GM23338 (cell line): ENCODE measurements at regions not wholly inside any gene's neighbourhood (a gene's known extent, or its start where the extent isn't known, plus 50 kb on each side); places are given as distances from the start of the nearest gene placed in this dataset.
"Not testable (repeated sequence)": the region's sequence is repeated elsewhere in the genome, so short reads cannot be mapped to it uniquely, and the experiment has no call there.

Source experiments
- ATAC-seq: fragments of 200-7000 bp; cut with Tn5 transposase; 3 replicates; pipeline ENCODE4 v1.9.1; 2020
- DNase-seq: peaks from one replicate; pipeline ENCODE4 v3.0.0-alpha.2; 2015; ENCODE audit warnings: low spot score
- H2AFZ ChIP-seq: fragments of 200-600 bp; sonication (generic); 2 replicates; pipeline ENCODE4 v1.8.0; 2016; ENCODE audit warnings: antibody characterized with exemption, mild to moderate bottlenecking, moderate library complexity
- H3F3A ChIP-seq: fragments of 200-600 bp; sonication (generic); replicated peaks from 2 replicates; pipeline ENCODE4 v1.8.0; 2017; ENCODE audit warnings: antibody characterized with exemption, mixed run types, low read depth
- H3K27ac ChIP-seq: fragments of 200-600 bp; sonication (generic); 2 replicates; pipeline ENCODE4 v1.6.1; 2016; ENCODE audit warnings: low read depth
- H3K27me3 ChIP-seq: fragments of 200-600 bp; sonication (generic); 2 replicates; pipeline ENCODE4 v1.8.0; 2016; ENCODE audit warnings: mild to moderate bottlenecking, mixed run types, moderate library complexity; ENCODE audit not compliant: insufficient read depth
- H3K36me3 ChIP-seq: fragments of 200-600 bp; sonication (generic); 2 replicates; pipeline ENCODE4 v1.8.0; 2016; ENCODE audit warnings: mild to moderate bottlenecking; ENCODE audit not compliant: insufficient read depth
- H3K4me1 ChIP-seq: fragments of 200-600 bp; sonication (generic); 2 replicates; pipeline ENCODE4 v1.8.0; 2016; ENCODE audit warnings: mild to moderate bottlenecking, moderate library complexity; ENCODE audit not compliant: insufficient read depth
- H3K4me2 ChIP-seq: fragments of 200-600 bp; sonication (generic); 2 replicates; pipeline ENCODE4 v1.7.1; 2017; ENCODE audit warnings: mixed run types
- H3K4me3 ChIP-seq: fragments of 200-600 bp; sonication (generic); 2 replicates; pipeline ENCODE4 v1.6.1; 2016; ENCODE audit warnings: mixed run types
- H3K79me2 ChIP-seq: fragments of 200-600 bp; sonication (generic); replicated peaks from 2 replicates; pipeline ENCODE4 v1.8.0; 2017; ENCODE audit warnings: mild to moderate bottlenecking; ENCODE audit not compliant: insufficient read depth
- H3K9me2 ChIP-seq: fragments of 200-600 bp; sonication (generic); 2 replicates; pipeline ENCODE4 v1.8.0; 2017; ENCODE audit not compliant: insufficient read depth
- H4K20me1 ChIP-seq: fragments of 200-600 bp; sonication (generic); replicated peaks from 2 replicates; pipeline ENCODE4 v1.8.0; 2017; ENCODE audit warnings: mild to moderate bottlenecking; ENCODE audit not compliant: insufficient read depth
- H3K27ac Mint-ChIP-seq: 2 replicates; pipeline ENCODE4 v1.8.0; 2020; ENCODE audit warnings: inconsistent platforms, mild to moderate bottlenecking, moderate library complexity, mixed read lengths
- H3K27me3 Mint-ChIP-seq: 3 replicates; pipeline ENCODE4 v1.8.0; 2022; ENCODE audit warnings: low read depth, mild to moderate bottlenecking, moderate library complexity, mixed read lengths, inconsistent platforms; ENCODE audit not compliant: insufficient read depth, poor library complexity
- H3K36me3 Mint-ChIP-seq: 3 replicates; pipeline ENCODE4 v1.8.0; 2021; ENCODE audit warnings: low read depth, mild to moderate bottlenecking, inconsistent platforms, moderate library complexity, mixed read lengths
- H3K4me1 Mint-ChIP-seq: 3 replicates; pipeline ENCODE4 v1.8.0; 2020; ENCODE audit warnings: mild to moderate bottlenecking, inconsistent platforms, mixed read lengths
- H3K4me3 Mint-ChIP-seq: 3 replicates; pipeline ENCODE4 v1.8.0; 2021; ENCODE audit warnings: moderate library complexity, mild to moderate bottlenecking, inconsistent platforms, mixed read lengths
- H3K9me3 Mint-ChIP-seq: 3 replicates; pipeline ENCODE4 v1.8.0; 2020; ENCODE audit warnings: moderate library complexity, mild to moderate bottlenecking, inconsistent platforms, mixed read lengths
- CREB1 ChIP-seq: fragments of 250-450 bp; sonication (Bioruptor Pico); IDR thresholded peaks from 2 replicates; pipeline ENCODE4 v1.5.0; 2020; ENCODE audit warnings: low read depth, mild to moderate bottlenecking, moderate library complexity
- CTCF ChIP-seq, 2 experiments: fragments of 200-600 bp in 1 of 2; sonication (generic) in 1 of 2; conservative IDR thresholded peaks; 2 replicates each; pipeline versions ENCODE4 v1.5.1 to v1.6.1; 2016 to 2017; ENCODE audit warnings: antibody characterized with exemption in 2 of 2, low read depth in 2 of 2, mild to moderate bottlenecking in 2 of 2, moderate library complexity in 1 of 2
- EZH2 ChIP-seq: fragments of 200-600 bp; sonication (generic); IDR thresholded peaks from one replicate; pipeline ENCODE4 v1.8.0; 2017; ENCODE audit warnings: antibody characterized with exemption, mild to moderate bottlenecking, low read depth; ENCODE audit not compliant: unreplicated experiment
- JUNB ChIP-seq: IDR thresholded peaks from one replicate; pipeline ENCODE4 v1.6.1; 2016; ENCODE audit warnings: antibody characterized with exemption; ENCODE audit not compliant: unreplicated experiment
- STAT1 ChIP-seq: IDR thresholded peaks from one replicate; pipeline ENCODE4 v1.6.1; 2016; ENCODE audit warnings: antibody characterized with exemption; ENCODE audit not compliant: unreplicated experiment
- ZNF114 ChIP-seq: fragments of 250-450 bp; sonication (Bioruptor Pico); IDR thresholded peaks from 2 replicates; pipeline ENCODE4 v1.5.0; 2020; ENCODE audit warnings: mild to moderate bottlenecking, moderate library complexity
- ZNF331 ChIP-seq: fragments of 250-450 bp; sonication (Bioruptor Pico); IDR thresholded peaks from 2 replicates; pipeline ENCODE4 v1.5.0; 2020; ENCODE audit warnings: low read depth, mild to moderate bottlenecking, moderate library complexity
- TF ChIP-seq, protein P1 (sequence below): IDR thresholded peaks from 2 replicates; pipeline ENCODE4 v1.6.1; 2016; ENCODE audit warnings: antibody characterized with exemption
- TF ChIP-seq, protein P2 (sequence below): IDR thresholded peaks from one replicate; pipeline ENCODE4 v1.6.1; 2018; ENCODE audit warnings: antibody characterized with exemption; ENCODE audit not compliant: unreplicated experiment

- peaks cover 5% of the 10 kb centered on the region for H3K27me3 Mint-ChIP-seq
- H3K36me3 ChIP-seq: no peaks in the 10 kb centered on the region
- no peaks in the 10 kb centered on the region for H3K27me3 ChIP-seq
- TF ChIP-seq EZH2 (no peak), CTCF (conservative IDR thresholded peaks at IDR 0.05; ENCODE audit: low read depth in 2 of 2) (0 out of 4 replicates have a peak, but pooled peaks of 1 of the 2 experiments have one; percentile 10)
- TF ChIP-seq, protein P1, sequence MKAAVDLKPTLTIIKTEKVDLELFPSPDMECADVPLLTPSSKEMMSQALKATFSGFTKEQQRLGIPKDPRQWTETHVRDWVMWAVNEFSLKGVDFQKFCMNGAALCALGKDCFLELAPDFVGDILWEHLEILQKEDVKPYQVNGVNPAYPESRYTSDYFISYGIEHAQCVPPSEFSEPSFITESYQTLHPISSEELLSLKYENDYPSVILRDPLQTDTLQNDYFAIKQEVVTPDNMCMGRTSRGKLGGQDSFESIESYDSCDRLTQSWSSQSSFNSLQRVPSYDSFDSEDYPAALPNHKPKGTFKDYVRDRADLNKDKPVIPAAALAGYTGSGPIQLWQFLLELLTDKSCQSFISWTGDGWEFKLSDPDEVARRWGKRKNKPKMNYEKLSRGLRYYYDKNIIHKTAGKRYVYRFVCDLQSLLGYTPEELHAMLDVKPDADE: no peak
- H3K79me2 ChIP-seq: no peaks in the 10 kb centered on the region
- no peak overlapping the region for H2AFZ ChIP-seq
- H3K4me3 Mint-ChIP-seq: no peak overlapping the region
- no peaks in the 10 kb centered on the region; the same call in 2 of the 3 replicates for H3K4me1 Mint-ChIP-seq
- no peaks in the 10 kb centered on the region for H3K9me2 ChIP-seq
- H3K27ac ChIP-seq: no peak overlapping the region
- H3K4me1 ChIP-seq: no peaks in the 10 kb centered on the region
- no peak overlapping the region for H3K4me2 ChIP-seq
- no peak for DNase-seq
- no peak overlapping the region for H3K4me3 ChIP-seq
- no peaks in the 10 kb centered on the region for H4K20me1 ChIP-seq
- H3F3A ChIP-seq: no peaks in the 10 kb centered on the region
- H3K27ac Mint-ChIP-seq: no peak overlapping the region
- peaks cover 10% of the 10 kb centered on the region for H3K9me3 Mint-ChIP-seq
- peaks cover 6% of the 10 kb centered on the region; the same call in 1 of the 3 replicates for H3K36me3 Mint-ChIP-seq
- no peak for ATAC-seq
Measured at GRCh38 chr13:76822698-76823267, 63.4 kb downstream of the KCTD12 start.

DNA sequence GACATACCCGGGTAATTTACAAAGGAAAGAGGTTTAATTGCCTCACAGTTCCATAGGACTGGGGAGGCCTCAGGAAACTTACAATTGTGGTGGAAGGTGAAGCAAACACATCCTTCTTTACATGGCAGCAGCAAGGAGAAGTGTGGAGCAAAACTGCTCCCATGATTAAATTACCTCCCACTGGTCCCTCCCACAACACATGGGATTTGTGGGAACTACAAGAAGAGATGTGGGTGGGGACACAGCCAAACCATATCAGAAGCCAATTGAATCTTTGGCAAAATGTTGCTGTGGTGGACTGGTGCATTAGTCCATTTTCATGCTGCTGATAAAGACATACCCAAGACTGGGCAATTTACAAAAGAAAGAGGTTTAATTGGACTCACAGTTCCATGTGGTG is 65.0 kb downstream of the KCTD12 start:
- not testable (repeated sequence) for ATAC-seq, H3K27ac Mint-ChIP-seq
- peak overlapping the region; percentile 80; the same call in 1 of the 2 replicates for H2AFZ ChIP-seq

GRCh38 chr13:76820759-76821158 is 65.4 kb downstream of the KCTD12 start:
- H3K36me3 ChIP-seq: no peaks in the 10 kb centered on the region
- H3K27ac Mint-ChIP-seq: no peak overlapping the region
- H3K4me3 Mint-ChIP-seq: no peak overlapping the region
- no peaks in the 10 kb centered on the region; the same call in 2 of the 3 replicates for H3K4me1 Mint-ChIP-seq
- no peaks in the 10 kb centered on the region for H3K27me3 ChIP-seq
- peaks cover 10% of the 10 kb centered on the region for H3K9me3 Mint-ChIP-seq
- no peak overlapping the region for H3K4me3 ChIP-seq
- peaks cover 6% of the 10 kb centered on the region; the same call in 1 of the 3 replicates for H3K36me3 Mint-ChIP-seq
- H3K79me2 ChIP-seq: no peaks in the 10 kb centered on the region
- H3K4me1 ChIP-seq: no peaks in the 10 kb centered on the region
- H3K4me2 ChIP-seq: no peak overlapping the region
- no peaks in the 10 kb centered on the region for H3F3A ChIP-seq
- ATAC-seq: no peak
- no peak for TF ChIP-seq CREB1 (CRISPR knock-in tag)
- TF ChIP-seq STAT1: no peak
- TF ChIP-seq JUNB: no peak
- TF ChIP-seq, protein P2, sequence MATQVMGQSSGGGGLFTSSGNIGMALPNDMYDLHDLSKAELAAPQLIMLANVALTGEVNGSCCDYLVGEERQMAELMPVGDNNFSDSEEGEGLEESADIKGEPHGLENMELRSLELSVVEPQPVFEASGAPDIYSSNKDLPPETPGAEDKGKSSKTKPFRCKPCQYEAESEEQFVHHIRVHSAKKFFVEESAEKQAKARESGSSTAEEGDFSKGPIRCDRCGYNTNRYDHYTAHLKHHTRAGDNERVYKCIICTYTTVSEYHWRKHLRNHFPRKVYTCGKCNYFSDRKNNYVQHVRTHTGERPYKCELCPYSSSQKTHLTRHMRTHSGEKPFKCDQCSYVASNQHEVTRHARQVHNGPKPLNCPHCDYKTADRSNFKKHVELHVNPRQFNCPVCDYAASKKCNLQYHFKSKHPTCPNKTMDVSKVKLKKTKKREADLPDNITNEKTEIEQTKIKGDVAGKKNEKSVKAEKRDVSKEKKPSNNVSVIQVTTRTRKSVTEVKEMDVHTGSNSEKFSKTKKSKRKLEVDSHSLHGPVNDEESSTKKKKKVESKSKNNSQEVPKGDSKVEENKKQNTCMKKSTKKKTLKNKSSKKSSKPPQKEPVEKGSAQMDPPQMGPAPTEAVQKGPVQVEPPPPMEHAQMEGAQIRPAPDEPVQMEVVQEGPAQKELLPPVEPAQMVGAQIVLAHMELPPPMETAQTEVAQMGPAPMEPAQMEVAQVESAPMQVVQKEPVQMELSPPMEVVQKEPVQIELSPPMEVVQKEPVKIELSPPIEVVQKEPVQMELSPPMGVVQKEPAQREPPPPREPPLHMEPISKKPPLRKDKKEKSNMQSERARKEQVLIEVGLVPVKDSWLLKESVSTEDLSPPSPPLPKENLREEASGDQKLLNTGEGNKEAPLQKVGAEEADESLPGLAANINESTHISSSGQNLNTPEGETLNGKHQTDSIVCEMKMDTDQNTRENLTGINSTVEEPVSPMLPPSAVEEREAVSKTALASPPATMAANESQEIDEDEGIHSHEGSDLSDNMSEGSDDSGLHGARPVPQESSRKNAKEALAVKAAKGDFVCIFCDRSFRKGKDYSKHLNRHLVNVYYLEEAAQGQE: no peak
- no peak for TF ChIP-seq ZNF114 (CRISPR knock-in tag)
- no peak for TF ChIP-seq EZH2
- TF ChIP-seq ZNF331 (CRISPR knock-in tag): no peak
- peak; percentile 8 for DNase-seq
- no peaks in the 10 kb centered on the region for H3K9me2 ChIP-seq
- no peak overlapping the region for H3K27ac ChIP-seq
- H2AFZ ChIP-seq: peak overlapping the region; percentile 80; the same call in 1 of the 2 replicates
- no peaks in the 10 kb centered on the region for H4K20me1 ChIP-seq
- peaks cover 5% of the 10 kb centered on the region for H3K27me3 Mint-ChIP-seq

More for the DNA sequence above, 65.0 kb downstream of the KCTD12 start:
- not testable (repeated sequence) for H4K20me1 ChIP-seq, H3K4me3 Mint-ChIP-seq, H3K79me2 ChIP-seq, H3K27ac ChIP-seq, H3K4me3 ChIP-seq, H3K36me3 ChIP-seq, H3K4me1 ChIP-seq, H3K27me3 ChIP-seq, H3K36me3 Mint-ChIP-seq, DNase-seq, H3K4me1 Mint-ChIP-seq, H3K4me2 ChIP-seq, H3K9me2 ChIP-seq, H3K27me3 Mint-ChIP-seq, H3F3A ChIP-seq
- H3K9me3 Mint-ChIP-seq: peaks cover 10% of the 10 kb centered on the region
